ENCODE measurements at regions not wholly inside any gene's neighbourhood (a gene's known extent, or its start where the extent isn't known, plus 50 kb on each side); places are given as distances from the start of the nearest gene placed in this dataset.
"Not testable (repeated sequence)": the region's sequence is repeated elsewhere in the genome, so short reads cannot be mapped to it uniquely, and the experiment has no call there.

- Histone ChIP-seq H3K36me3 (ENCODE audit: control insufficient read depth, insufficient read depth, low read length) (no peaks in the 10 kb centered on the region), H3K27me3 (ENCODE audit: control insufficient read depth, insufficient read depth, low read length) (no peaks in the 10 kb centered on the region), H3K4me3 (ENCODE audit: low read depth, low read length) (no peak overlapping the region)
- no peak for TF ChIP-seq CTCF (IDR thresholded peaks at IDR 0.05; ENCODE audit: insufficient read depth, low read length, poor library complexity, severe bottlenecking)
- DNase-seq (ENCODE audit: low read depth), result no peak
These were observed 105.1 kb downstream of the GATA3 start for GRCh38 chr10:8159341-8160165.

GRCh38 chr10:8163824-8164223 lies 109.3 kb downstream of the GATA3 start:
- H3K27me3 ChIP-seq (ENCODE audit: control insufficient read depth, insufficient read depth, low read length), result no peaks in the 10 kb centered on the region
- no peak for TF ChIP-seq CTCF (IDR thresholded peaks at IDR 0.05; ENCODE audit: insufficient read depth, low read length, poor library complexity, severe bottlenecking)

GRCh38 chr10:8164640-8165039 lies 110.2 kb downstream of the GATA3 start:
- not testable (repeated sequence) for DNase-seq (ENCODE audit: low read depth); H3K36me3 ChIP-seq (ENCODE audit: control insufficient read depth, insufficient read depth, low read length); H3K4me3 ChIP-seq (ENCODE audit: low read depth, low read length); H3K27me3 ChIP-seq (ENCODE audit: control insufficient read depth, insufficient read depth, low read length)

More at GRCh38 chr10:8163824-8164223, 109.3 kb downstream of the GATA3 start:
- no peak overlapping the region for H3K4me3 ChIP-seq (ENCODE audit: low read depth, low read length)
- H3K36me3 ChIP-seq (ENCODE audit: control insufficient read depth, insufficient read depth, low read length), result no peaks in the 10 kb centered on the region
- no peak for DNase-seq (ENCODE audit: low read depth)

- no peak for TF ChIP-seq CTCF (IDR thresholded peaks at IDR 0.05; ENCODE audit: insufficient read depth, low read length, poor library complexity, severe bottlenecking)
- no peak overlapping the region for H3K4me3 ChIP-seq (ENCODE audit: low read depth, low read length)
- H3K36me3 ChIP-seq (ENCODE audit: control insufficient read depth, insufficient read depth, low read length), result no peaks in the 10 kb centered on the region
- no peak for DNase-seq (ENCODE audit: low read depth)
- H3K27me3 ChIP-seq (ENCODE audit: control insufficient read depth, insufficient read depth, low read length), result no peaks in the 10 kb centered on the region
These were observed 114.3 kb downstream of the GATA3 start for GRCh38 chr10:8168836-8169235.

GRCh38 chr10:8171008-8171407 lies 116.5 kb downstream of the GATA3 start:
- no peak for TF ChIP-seq CTCF (IDR thresholded peaks at IDR 0.05; ENCODE audit: insufficient read depth, low read length, poor library complexity, severe bottlenecking)
- DNase-seq (ENCODE audit: low read depth), result no peak
- Histone ChIP-seq H3K36me3 (ENCODE audit: control insufficient read depth, insufficient read depth, low read length) (no peaks in the 10 kb centered on the region), H3K4me3 (ENCODE audit: low read depth, low read length) (no peak overlapping the region), H3K27me3 (ENCODE audit: control insufficient read depth, insufficient read depth, low read length) (no peaks in the 10 kb centered on the region)

- no peaks in the 10 kb centered on the region for H3K27me3 ChIP-seq (ENCODE audit: control insufficient read depth, insufficient read depth, low read length)
- no peak for DNase-seq (ENCODE audit: low read depth)
- H3K4me3 ChIP-seq (ENCODE audit: low read depth, low read length), result no peak overlapping the region
- no peak for TF ChIP-seq CTCF (IDR thresholded peaks at IDR 0.05; ENCODE audit: insufficient read depth, low read length, poor library complexity, severe bottlenecking)
- H3K36me3 ChIP-seq (ENCODE audit: control insufficient read depth, insufficient read depth, low read length), result no peaks in the 10 kb centered on the region
These were observed 118.1 kb downstream of the GATA3 start for GRCh38 chr10:8172604-8173003.

Data from kidney epithelial cell (primary cell).